ENCODE measurements at regions not wholly inside any gene's neighbourhood (a gene's known extent, or its start where the extent isn't known, plus 50 kb on each side); places are given as distances from the start of the nearest gene placed in this dataset.

GRCh38 chr7:81367326-81367931, 402.4 kb downstream of the HGF start:
- TF ChIP-seq CTCF (IDR thresholded peaks at IDR 0.05; ENCODE audit: control insufficient read depth, insufficient read depth, low read depth, low read length, missing control alignments) = no peak
- no peak overlapping the region for H3K4me3 ChIP-seq (ENCODE audit: control insufficient read depth, low read depth, low read length)
- peak; percentile 91 for DNase-seq (ENCODE audit: low read depth)

- TF ChIP-seq CTCF (IDR thresholded peaks at IDR 0.05; ENCODE audit: control insufficient read depth, insufficient read depth, low read depth, low read length, missing control alignments) = no peak
- no peak overlapping the region for H3K4me3 ChIP-seq (ENCODE audit: control insufficient read depth, low read depth, low read length)
- DNase-seq (ENCODE audit: low read depth) = no peak
Observed at GRCh38 chr7:81366546-81366945, 403.3 kb downstream of the HGF start.

- TF ChIP-seq CTCF (IDR thresholded peaks at IDR 0.05; ENCODE audit: control insufficient read depth, insufficient read depth, low read depth, low read length, missing control alignments) = no peak
- no peak overlapping the region for H3K4me3 ChIP-seq (ENCODE audit: control insufficient read depth, low read depth, low read length)
- peak; percentile 24 for DNase-seq (ENCODE audit: low read depth)
Observed at GRCh38 chr7:81361769-81362312, 408.0 kb downstream of the HGF start.

GRCh38 chr7:81355911-81356310, 413.9 kb downstream of the HGF start:
- TF ChIP-seq CTCF (IDR thresholded peaks at IDR 0.05; ENCODE audit: control insufficient read depth, insufficient read depth, low read depth, low read length, missing control alignments) = no peak
- no peak for DNase-seq (ENCODE audit: low read depth)
- no peak overlapping the region for H3K4me3 ChIP-seq (ENCODE audit: control insufficient read depth, low read depth, low read length)

GRCh38 chr7:81349044-81349443, 420.8 kb downstream of the HGF start:
- H3K4me3 ChIP-seq (ENCODE audit: control insufficient read depth, low read depth, low read length) = no peak overlapping the region
- no peak for DNase-seq (ENCODE audit: low read depth)
- TF ChIP-seq CTCF (IDR thresholded peaks at IDR 0.05; ENCODE audit: control insufficient read depth, insufficient read depth, low read depth, low read length, missing control alignments) = no peak

GRCh38 chr7:81339946-81340345, 421.1 kb upstream of the SEMA3C start:
- no peak overlapping the region for H3K4me3 ChIP-seq (ENCODE audit: control insufficient read depth, low read depth, low read length)
- no peak for TF ChIP-seq CTCF (IDR thresholded peaks at IDR 0.05; ENCODE audit: control insufficient read depth, insufficient read depth, low read depth, low read length, missing control alignments)
- DNase-seq (ENCODE audit: low read depth) = peak; percentile 23
